NCI-H1092 (cell line): ENCODE measurements at regions not wholly inside any gene's neighbourhood (a gene's known extent, or its start where the extent isn't known, plus 50 kb on each side); places are given as distances from the start of the nearest gene placed in this dataset.
A peak's percentile ranks its signal among the peaks of the same experiment; 100 is the strongest.
"Not testable (repeated sequence)": the region's sequence is repeated elsewhere in the genome, so short reads cannot be mapped to it uniquely, and the experiment has no call there.

Experiments
- DNase-seq: peaks from one replicate; lab custom pipeline; 2025; lab: John Stamatoyannopoulos, UW

DNA sequence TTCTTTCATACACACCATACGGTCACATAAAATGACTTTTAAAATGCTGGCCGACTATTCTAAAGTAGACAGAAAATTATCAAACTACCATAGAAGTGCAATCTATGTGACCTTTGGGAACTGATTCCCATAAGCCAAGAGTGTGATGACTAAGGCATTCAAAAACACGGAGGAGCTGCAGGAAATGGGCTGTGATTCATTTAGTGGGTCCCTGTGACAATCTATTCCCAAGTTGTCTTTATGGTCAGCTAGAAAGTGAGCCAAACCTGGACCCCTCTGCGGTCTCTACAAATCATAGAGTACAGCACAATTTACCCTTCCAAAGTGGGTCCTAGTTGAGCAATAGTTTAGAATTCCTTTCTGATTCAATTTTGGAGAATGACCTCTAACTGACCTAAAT, 251.5 kb upstream of the CBLB start:
- DNase-seq = no peak

DNA sequence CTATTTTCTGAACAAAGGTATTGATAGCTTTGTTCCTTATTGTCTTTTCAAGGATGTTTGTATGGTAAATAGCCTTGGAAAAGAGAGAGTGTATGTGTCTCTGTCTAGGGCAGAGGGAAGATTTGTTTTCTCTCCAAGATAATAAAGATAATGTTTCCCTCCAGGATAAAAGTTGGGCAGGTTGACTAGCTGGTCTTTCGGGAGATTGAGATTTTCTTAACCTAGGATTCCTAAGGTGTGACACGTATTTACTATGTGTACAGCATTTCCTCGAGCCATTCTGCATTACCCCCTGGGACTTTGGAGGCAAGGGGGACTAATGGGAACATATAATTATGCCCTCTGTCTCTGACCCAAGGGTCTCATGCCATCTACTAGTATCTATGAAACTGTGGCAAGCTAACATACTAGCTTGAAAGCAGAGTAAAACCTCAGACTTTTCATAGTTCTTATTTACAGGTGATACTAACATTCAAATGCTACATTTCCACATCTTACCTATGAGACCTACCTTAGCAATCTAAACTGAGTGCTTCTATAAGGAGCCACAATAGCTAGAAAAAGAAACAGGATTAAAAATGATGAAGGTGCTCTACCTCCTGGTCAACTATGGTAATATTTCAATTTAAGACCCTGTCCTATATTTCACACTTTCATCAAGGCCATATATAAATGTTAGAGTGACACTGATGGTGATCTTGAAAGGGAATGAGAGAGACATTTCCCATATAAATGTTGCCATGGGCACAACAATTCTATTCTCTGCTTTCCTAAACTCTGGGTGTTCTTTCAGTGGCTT, 252.9 kb upstream of the CBLB start:
- DNase-seq = no peak

DNA sequence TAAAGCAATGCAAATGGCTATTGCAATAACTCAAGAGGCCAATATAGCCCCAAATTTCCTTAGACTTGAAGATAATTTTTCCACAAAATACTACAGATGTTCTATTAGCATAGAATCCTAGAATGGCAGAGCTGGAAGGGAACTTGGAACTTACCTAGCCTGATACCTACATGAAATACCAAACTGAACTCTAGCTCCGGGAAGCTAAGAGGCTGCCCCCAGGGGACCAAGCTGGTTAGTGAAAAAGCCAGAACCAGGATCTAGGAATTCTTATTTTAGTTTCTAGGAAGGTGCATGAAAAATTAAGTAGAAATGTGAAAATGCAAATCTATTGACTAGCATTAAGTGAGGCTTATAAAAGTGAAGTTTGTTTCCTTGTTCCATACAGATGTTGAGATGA, 256.0 kb upstream of the CBLB start:
- DNase-seq = no peak

DNA sequence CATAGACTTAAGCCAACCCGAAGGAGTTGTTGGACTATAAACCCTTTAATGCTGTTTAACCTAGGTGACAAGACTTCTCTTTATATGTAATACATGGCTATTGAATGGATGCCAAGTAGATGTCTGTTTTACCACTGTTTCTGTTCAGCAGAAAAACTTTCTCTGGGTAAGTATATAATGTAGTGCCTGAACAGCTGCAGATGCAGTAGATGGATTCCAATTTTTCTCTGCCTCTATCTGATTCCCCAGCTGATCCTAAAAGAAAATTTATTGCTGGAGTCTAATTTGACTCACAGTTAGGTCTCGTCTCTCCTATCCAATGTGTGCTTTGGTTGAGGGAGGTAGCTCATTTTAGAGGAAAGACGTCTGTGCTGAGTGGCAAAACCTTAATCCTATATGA, 256.5 kb upstream of the CBLB start:
- DNase-seq = no peak

DNA sequence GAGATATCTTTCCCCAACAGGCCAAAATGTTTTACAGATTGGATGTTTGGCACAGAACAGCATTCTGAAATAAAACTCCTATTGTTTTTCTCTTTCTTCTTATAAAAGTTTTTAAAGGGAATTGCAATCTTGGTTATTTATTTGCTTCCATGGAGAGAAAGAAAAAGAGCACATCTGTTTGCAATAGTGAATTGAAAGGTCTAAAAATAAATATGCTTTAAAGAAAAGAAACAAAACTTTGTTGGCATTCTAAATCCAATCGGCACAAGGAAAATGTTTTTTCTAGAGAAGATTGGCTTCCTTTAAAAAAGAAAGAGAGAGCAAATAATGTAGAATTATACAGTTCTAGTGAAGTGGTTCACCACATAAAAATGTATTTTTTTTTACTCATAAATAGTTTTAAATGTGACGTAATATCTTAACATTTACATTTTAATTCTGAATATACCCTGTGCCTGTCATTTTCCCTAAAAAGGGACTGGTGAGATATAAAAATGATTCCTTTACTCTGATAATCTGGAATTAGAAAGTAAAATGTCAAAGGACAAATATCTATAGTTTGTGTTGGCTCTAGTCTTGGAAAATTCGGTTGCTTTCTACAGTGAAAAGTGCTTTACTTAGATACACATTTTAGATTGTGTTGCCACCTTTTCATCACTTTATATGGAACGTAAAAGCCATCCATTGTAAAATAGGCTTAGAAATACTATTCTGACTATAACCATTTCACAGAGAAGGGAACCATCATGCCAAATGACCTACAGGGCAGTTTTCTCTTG, 257.4 kb upstream of the CBLB start:
- no peak for DNase-seq

DNA sequence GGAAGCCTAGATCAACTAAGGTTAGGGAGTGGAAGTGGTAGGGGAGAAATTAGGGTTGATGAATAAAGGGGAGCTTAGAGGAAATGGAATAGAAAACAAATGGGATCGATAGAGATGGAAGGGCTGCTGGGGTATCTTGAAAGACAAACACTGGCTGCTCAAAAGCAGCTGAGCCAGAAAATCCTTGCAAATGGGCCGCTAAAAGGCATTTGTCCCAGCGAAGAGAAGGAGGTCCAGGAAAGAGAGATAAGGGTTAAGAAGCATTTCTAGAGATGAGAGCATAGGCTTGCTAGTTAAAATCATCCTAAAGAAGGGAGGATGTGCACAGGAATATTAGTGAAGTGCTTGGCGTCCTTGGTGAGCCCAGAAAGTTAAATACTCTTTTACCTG, 258.0 kb upstream of the CBLB start:
- DNase-seq = no peak

DNA sequence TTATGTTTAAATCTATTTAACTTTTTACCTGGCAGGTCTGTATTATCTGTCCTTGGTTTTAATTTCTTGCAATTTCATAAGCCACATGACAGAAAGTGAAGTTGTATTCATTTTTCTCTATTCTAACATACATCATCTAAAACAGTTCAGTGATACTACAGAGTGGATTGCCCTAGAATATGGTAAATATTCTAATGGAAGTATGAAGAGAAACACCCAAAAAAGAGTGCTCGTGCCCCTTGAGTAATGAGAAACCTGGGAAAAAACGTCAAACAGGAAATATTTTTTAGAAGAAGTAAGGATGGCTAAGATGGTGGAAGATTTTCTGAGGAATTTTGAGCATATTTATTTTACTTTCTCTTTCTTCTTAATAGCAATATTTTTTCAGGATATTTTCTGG, 261.1 kb upstream of the CBLB start:
- DNase-seq = no peak

DNA sequence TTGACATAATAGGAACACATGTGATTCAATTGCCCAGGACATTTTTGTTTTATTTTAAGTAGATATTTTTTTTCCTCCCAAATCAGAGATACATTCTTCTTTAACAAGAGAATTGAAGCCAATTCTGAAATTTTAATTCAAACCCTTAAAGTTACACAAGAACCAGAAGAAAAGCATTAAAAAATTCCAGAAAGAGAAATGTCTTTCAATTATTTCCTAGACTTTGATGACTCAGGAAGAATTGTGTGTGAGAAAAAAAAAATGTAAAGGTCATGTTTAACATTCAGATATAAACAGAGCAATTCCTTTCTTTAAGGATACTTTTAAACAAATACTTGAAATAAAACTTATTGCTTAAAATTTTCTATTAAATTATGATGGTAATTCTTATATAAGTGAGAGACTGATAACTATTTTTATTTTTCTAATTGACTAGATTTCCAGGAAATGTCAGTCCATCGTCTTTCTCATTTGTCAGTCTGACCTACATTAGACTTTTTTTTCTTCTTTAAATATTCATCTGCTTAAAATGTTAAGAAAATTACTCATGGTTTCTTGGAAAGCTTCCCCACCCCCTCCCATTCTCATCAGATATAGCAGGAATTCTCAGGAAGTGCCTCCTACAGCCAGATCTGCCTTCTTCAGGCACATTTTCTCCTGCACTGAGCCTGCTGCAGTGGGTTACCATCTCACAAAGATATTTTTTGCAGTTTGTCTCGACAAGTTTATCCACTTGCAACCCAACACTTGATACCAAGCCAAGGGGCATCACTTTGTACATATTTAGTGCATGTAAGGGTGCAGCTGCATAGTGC, 261.8 kb upstream of the CBLB start:
- no peak for DNase-seq

DNA sequence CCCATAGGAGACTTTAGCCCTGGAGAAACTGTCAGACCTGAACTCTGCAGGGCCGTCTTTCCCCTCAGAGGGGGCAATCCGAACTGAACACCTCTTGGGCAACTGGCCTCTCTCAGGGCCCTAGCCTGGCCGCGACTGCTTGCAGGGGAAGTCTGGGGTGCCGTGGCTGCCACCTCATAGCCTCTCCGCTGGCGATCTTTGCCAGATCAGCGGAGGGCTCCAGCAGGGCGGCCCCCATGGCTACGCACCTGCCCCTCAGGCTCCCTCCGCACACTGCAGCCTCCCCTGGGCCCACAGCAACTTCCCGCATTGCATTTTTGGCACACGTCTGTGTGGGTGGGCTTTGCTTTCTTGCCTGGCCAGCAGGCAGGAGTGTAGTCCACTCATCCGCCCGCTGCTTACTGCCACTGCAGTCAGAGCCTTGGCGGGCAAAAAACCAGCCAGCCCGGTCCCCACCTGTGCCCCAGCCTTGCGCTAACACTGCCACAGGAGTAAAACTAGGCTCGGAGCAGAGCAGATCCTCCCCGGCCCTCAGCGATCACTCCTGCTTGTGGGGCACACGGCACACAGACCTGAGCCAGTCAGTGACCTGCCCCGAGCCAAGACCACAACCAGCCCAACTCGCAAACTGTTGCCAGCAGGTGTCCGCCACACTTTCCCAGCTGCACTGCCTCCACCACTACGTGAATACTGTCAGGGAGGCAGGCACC, 266.8 kb upstream of the CBLB start:
- no peak for DNase-seq

DNA sequence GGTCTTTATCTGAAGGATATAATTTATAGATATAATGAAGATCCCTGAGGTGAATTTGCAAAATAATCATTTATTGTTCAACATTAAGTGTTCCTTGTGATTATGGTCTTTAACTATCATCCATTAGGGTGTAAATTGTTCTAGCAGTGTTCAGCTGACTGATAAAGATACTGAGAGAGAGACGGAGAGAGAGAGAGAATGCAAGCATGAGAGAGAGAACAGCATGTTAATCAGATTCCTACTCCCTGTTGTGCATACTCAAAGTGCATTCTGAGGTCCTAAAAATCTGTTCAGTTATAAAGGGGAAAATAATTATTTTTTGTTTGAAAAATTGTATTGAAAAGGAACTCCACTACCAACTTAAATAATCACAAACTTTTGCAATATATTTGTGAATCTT, 271.0 kb upstream of the CBLB start:
- DNase-seq = no peak

DNA sequence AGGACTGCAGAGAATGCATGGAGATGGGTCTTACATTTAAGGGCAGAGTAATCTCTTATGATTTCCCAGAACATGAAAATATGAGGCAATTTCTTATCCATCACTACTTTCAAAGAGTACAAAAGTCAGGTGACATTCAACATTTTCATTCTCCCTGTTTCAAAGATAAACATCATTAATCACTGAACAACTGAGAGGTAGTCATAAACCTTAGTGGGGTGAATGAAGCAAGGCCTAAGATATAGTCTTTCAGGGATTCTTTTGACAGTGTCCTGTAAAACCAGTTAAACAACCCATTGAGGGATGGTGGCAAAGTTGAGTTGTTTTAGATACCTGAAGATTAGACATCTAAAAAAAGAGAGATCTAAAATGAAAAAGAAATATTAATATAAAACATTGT, 271.6 kb upstream of the CBLB start:
- no peak for DNase-seq

DNA sequence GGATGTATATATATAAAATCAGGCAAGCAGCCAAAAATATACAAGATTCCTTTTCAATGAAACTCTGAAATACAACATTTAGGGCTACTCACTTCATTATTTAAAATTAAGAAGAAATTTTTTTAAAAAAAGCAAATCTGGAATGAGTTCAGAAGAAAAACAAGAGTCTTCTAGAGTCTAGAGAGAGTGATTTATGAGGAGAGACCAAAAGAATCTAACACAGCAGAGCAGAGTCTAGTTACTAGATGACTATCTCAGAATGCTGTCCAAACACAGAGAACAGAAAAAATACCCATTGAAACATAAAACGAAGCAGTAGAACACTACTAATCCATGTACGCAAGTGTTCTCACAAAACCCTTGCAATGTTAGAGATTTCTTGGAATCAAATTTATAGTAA, 275.2 kb upstream of the CBLB start:
- no peak for DNase-seq

DNA sequence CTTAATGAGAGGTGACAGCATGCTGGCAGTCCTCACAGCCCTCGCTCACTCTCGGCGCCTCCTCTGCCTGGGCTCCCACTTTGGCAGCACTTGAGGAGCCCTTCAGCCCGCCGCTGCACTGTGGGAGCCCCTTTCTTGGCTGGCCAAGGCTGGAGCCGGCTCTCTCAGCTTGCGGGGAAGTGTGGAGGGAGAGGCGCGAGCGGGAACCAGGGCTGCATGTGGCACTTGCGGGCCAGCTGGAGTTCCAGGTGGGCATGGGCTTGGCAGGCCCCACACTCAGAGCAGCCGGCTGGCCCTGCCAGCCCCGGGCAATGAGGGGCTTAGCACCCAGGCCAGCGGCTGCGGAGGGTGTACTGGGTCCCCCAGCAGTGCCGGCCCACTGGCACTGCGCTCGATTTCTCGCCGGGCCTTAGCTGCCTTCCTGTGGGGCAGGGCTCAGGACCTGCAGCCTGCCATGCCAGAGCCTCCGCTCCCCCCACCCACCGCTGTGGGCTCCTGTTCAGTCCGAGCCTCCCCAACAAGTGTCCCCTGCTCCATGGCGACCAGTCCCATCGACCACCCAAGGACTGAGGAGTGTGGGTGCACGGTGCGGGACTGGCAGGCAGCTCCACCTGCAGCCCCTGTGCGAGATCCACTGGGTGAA, 279.7 kb upstream of the CBLB start:
- not testable (repeated sequence) for DNase-seq

DNA sequence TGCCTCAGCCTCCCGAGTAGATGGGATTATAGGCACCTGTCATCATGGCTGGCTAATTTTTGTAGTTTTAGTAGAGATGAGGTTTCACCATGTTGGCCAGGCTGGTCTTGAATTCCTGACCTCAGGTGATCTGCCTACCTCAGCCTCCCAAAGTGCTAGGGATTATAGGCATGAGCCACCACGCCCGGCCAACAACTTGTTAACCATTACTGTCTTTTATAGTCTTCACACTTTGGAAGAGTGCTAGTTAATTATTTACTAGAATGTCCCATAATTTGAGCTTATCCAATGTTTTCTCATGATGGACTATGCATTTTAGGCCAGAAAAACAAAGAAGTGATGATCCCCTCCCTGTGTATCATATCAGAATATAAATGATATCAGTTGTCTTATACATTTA, 288.6 kb upstream of the CBLB start:
- no peak for DNase-seq

DNA sequence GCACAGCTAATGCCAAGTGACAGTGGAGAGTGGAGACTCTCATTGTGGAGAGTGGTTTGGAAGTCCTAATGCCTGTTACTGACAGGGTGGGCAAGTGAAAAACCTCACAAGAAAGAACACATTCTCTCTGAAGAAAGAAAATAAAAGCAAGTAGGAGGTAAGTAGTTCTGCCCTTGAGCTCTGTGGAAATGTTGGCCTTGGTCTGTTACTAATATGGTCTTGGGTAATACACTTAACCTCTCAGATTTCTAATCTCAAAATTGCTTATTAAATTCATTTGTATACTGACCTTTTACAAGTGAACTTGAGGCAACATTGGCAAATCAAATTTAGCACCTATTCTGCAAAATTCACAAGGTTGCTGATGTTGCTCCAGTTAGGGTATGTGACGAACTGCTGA, 291.6 kb upstream of the CBLB start:
- no peak for DNase-seq

DNA sequence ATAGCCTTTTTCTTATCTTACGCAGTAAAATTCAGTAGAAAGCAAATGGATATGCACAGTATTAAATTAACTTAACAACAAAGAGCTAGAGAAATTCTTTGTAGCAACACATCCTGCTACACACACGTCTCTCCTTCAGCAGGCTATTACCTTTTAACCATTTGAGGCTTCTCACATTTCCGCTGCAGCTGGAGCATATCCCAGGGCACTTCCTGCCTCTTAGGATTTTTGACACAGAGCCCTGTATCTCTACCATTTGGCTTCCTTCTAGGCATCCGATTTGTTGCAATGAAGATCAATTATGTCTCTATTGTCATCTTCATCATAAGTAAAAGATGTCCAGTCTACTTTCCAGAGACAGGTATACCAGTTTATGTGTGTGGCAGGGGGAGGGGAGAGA, 292.4 kb upstream of the CBLB start:
- DNase-seq = peak; percentile 17

DNA sequence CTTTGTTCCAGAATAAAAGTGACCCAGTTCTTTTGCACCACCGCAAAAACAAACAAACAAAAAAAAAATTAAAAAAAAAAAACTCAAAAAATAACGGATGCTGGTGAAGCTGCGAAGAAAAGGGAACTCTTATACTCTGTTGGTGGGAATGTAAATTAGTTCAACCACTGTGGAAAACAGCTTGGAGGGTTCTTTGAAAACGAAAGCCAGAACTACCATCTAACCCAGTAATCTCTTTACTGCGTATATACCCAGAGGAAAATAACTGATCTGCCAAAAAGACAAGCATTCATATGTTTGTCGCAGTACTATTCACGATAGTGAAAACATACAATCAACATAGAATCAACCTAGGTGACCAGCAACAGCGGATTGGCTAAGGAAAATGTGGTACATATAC, 298.9 kb upstream of the CBLB start:
- no peak for DNase-seq

DNA sequence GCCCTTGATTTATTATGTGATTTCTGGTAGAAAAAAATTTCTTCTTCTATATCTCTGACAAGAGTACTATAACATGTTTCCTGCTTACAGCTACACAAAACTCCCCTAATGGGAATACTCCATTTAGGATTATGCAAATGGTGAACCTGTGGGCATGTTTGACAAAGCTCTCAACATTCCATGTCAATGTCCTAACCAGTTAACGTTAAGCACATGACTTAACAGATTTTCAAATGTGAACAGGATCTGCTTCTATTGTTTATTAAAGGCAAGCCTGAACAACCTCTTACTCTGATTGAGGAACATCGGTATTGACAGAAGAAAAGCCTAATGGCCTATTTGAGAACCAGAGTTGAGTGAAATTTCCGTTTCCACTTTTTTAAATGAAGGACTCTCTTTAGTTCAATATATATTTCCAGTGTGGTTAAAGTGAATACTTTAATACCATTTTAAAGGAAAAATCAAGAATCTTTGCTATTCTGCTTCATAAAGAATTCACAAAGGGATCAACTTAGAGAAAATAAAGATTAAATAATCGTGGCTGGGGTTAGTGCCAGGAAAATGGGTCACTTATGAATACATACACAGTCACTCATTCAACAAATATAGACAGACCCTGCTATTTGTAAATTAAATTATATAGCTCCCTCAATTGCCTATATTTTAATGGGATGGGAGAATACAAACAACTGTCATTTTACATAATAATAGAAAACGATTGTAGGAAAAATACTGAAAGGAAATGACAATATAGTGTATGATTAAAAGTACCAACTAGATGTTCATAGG, 300.3 kb upstream of the CBLB start:
- DNase-seq = no peak

DNA sequence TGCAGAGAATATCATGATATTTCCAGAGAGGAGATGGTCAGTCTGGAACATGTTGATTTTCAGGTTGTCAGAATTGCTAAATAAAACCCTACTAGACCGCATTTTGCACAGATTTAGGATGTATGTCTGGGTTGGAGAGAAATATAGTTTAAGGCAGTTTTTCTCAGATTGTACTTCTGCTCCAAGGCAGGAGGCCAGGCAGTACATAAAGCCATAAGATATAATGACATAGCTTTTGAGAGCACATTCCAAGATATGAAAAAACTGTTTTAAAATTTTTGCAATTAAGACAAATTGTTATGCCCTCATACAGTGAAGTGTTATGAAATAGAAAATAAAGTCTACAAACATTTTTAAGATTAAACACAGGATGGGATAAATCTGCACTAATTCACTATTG, 301.8 kb upstream of the CBLB start:
- no peak for DNase-seq

DNA sequence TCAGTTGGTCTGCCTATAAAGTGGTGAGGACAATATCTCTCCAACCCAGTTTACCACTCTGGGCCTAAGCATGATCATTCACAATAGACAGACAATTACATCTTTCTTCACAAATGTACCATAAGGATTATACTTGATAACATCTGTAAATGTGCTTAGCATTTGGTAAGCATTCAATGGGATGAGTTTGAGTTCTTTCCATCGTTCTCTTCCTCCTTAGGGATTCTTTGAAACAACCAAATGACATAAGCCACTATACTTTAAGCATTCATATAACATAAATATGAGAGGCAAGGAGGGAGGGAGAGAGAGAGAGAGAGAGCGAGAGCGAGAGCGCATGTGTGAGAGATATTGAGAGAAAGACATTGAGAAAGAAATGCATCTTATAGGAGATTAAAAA, 303.3 kb upstream of the CBLB start:
- no peak for DNase-seq

DNA sequence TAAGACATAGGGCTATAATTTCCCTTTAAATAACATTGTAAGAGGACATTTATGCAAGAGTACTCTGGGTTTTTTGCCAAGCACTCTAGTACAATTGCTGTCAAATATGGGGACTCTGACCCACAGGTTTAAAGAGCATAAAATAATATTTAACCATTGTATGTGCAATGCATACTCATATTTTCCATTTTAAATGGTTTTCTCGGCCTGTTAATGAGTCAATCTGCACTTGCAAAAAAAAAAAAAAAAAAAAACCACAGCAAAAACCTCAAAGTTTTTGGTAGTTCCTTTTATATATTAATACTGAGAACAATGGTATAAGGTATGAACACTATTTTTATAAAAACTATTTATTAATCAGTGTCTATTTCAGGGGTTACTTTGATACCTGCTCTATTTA, 304.0 kb upstream of the CBLB start:
- DNase-seq = no peak
